ENCODE measurements at regions not wholly inside any gene's neighbourhood (a gene's known extent, or its start where the extent isn't known, plus 50 kb on each side); places are given as distances from the start of the nearest gene placed in this dataset.
"Not testable (repeated sequence)": the region's sequence is repeated elsewhere in the genome, so short reads cannot be mapped to it uniquely, and the experiment has no call there.

- DNase-seq (ENCODE audit: low read depth): no peak
Observed at GRCh38 chr1:187631984-187632383, 803.2 kb downstream of the PLA2G4A start.

GRCh38 chr1:187634940-187635339 lies 806.2 kb downstream of the PLA2G4A start:
- DNase-seq (ENCODE audit: low read depth): no peak

- no peak for DNase-seq (ENCODE audit: low read depth)
Observed at GRCh38 chr1:187638733-187639434, 810.1 kb downstream of the PLA2G4A start.

- no peak for DNase-seq (ENCODE audit: low read depth)
Observed at GRCh38 chr1:187641015-187641414, 812.3 kb downstream of the PLA2G4A start.

- DNase-seq (ENCODE audit: low read depth): no peak
Observed at GRCh38 chr1:187641463-187641862, 812.7 kb downstream of the PLA2G4A start.

GRCh38 chr1:187641907-187642306 lies 813.2 kb downstream of the PLA2G4A start:
- DNase-seq (ENCODE audit: low read depth): no peak

- no peak for DNase-seq (ENCODE audit: low read depth)
Observed at GRCh38 chr1:187645651-187646050, 816.9 kb downstream of the PLA2G4A start.

GRCh38 chr1:187646536-187647107 lies 817.9 kb downstream of the PLA2G4A start:
- no peak for DNase-seq (ENCODE audit: low read depth)

GRCh38 chr1:187648091-187648490 lies 819.3 kb downstream of the PLA2G4A start:
- DNase-seq (ENCODE audit: low read depth): no peak

GRCh38 chr1:187654635-187655034 lies 825.9 kb downstream of the PLA2G4A start:
- DNase-seq (ENCODE audit: low read depth): no peak

GRCh38 chr1:187655104-187655503 lies 826.4 kb downstream of the PLA2G4A start:
- DNase-seq (ENCODE audit: low read depth): peak; percentile 23

GRCh38 chr1:187665483-187665882 lies 836.7 kb downstream of the PLA2G4A start:
- no peak for DNase-seq (ENCODE audit: low read depth)

GRCh38 chr1:187680823-187681222 lies 852.1 kb downstream of the PLA2G4A start:
- no peak for DNase-seq (ENCODE audit: low read depth)

GRCh38 chr1:187682112-187682511 lies 853.4 kb downstream of the PLA2G4A start:
- no peak for DNase-seq (ENCODE audit: low read depth)

GRCh38 chr1:187685333-187685732 lies 856.6 kb downstream of the PLA2G4A start:
- peak; percentile 35 for DNase-seq (ENCODE audit: low read depth)

GRCh38 chr1:187689129-187689528 lies 860.4 kb downstream of the PLA2G4A start:
- DNase-seq (ENCODE audit: low read depth): peak; percentile 39

- DNase-seq (ENCODE audit: low read depth): peak; percentile 90
Observed at GRCh38 chr1:187691439-187691838, 862.7 kb downstream of the PLA2G4A start.

- no peak for DNase-seq (ENCODE audit: low read depth)
Observed at GRCh38 chr1:187692799-187693198, 864.0 kb downstream of the PLA2G4A start.

- DNase-seq (ENCODE audit: low read depth): no peak
Observed at GRCh38 chr1:187696073-187696472, 867.3 kb downstream of the PLA2G4A start.

- not testable (repeated sequence) for DNase-seq (ENCODE audit: low read depth)
Observed at GRCh38 chr1:187703138-187704130, 874.7 kb downstream of the PLA2G4A start.

- DNase-seq (ENCODE audit: low read depth): no peak
Observed at GRCh38 chr1:187714470-187714869, 885.7 kb downstream of the PLA2G4A start.

- no peak for DNase-seq (ENCODE audit: low read depth)
Observed at GRCh38 chr1:187715483-187715882, 886.7 kb downstream of the PLA2G4A start.

GRCh38 chr1:187716160-187716559 lies 887.4 kb downstream of the PLA2G4A start:
- no peak for DNase-seq (ENCODE audit: low read depth)

All from HS-5 (cell line).